Keratinocyte (primary cell): ENCODE measurements at regions not wholly inside any gene's neighbourhood (a gene's known extent, or its start where the extent isn't known, plus 50 kb on each side); places are given as distances from the start of the nearest gene placed in this dataset.

ENCODE experiments used
- DNase-seq: peaks from one replicate; pipeline ENCODE4 v3.0.0-alpha.2; 2011; ENCODE audit warnings: low read depth, missing footprints, low spot score
- FAIRE-seq: peaks from 2 replicates; lab custom pipeline; 2011; peaks lifted over from hg19 to GRCh38; lab: Jason Lieb, UNC
- H2AFZ ChIP-seq: 2 replicates; pipeline ENCODE4 v1.6.0; 2012; ENCODE audit warnings: low read length, control low read depth, inconsistent platforms; ENCODE audit not compliant: control insufficient read depth
- H3K27ac ChIP-seq: 2 replicates; pipeline ENCODE4 v1.5.1; 2011; ENCODE audit warnings: low read length; ENCODE audit not compliant: control insufficient read depth, insufficient read depth
- H3K27me3 ChIP-seq: 3 replicates; pipeline ENCODE4 v1.6.0; 2011; ENCODE audit warnings: low read length; ENCODE audit not compliant: control insufficient read depth, insufficient read depth; ENCODE audit errors: extremely low read depth
- H3K36me3 ChIP-seq, 2 experiments: 2 replicates in 1 of 2; 3 replicates in 1 of 2; pipeline ENCODE4 v1.5.1; 2011; ENCODE audit warnings: low read length in 2 of 2, mild to moderate bottlenecking in 1 of 2; ENCODE audit not compliant: control insufficient read depth in 2 of 2, insufficient read depth in 2 of 2; ENCODE audit errors: extremely low read depth in 1 of 2
- H3K4me1 ChIP-seq: 3 replicates; pipeline ENCODE4 v1.5.1; 2011; ENCODE audit warnings: low read length; ENCODE audit not compliant: control insufficient read depth, insufficient read depth; ENCODE audit errors: extremely low read depth
- H3K4me2 ChIP-seq: 3 replicates; pipeline ENCODE4 v1.6.0; 2011; ENCODE audit warnings: low read depth, low read length; ENCODE audit not compliant: control insufficient read depth, insufficient read depth; ENCODE audit errors: extremely low read depth
- H3K4me3 ChIP-seq, 3 experiments: fragments of 200-600 bp in 1 of 3; sonication (generic) in 1 of 3; 2 replicates in 2 of 3; 3 replicates in 1 of 3; pipeline ENCODE4 v1.5.1; 2011 to 2016; ENCODE audit warnings: low read length in 3 of 3, mild to moderate bottlenecking in 3 of 3, control low read depth in 2 of 3, inconsistent platforms in 1 of 3, low read depth in 1 of 3, mixed read lengths in 1 of 3, mixed run types in 1 of 3, moderate library complexity in 1 of 3; ENCODE audit not compliant: control insufficient read depth in 2 of 3, insufficient read depth in 2 of 3; ENCODE audit errors: extremely low read depth in 1 of 3
- H3K79me2 ChIP-seq: 2 replicates; pipeline ENCODE4 v1.6.0; 2012; ENCODE audit warnings: low read length; ENCODE audit not compliant: control insufficient read depth, insufficient read depth
- H3K9ac ChIP-seq: 3 replicates; pipeline ENCODE4 v1.6.0; 2011; ENCODE audit warnings: low read length; ENCODE audit not compliant: control insufficient read depth, insufficient read depth; ENCODE audit errors: extremely low read depth
- H3K9me1 ChIP-seq: 3 replicates; pipeline ENCODE4 v1.6.0; 2011; ENCODE audit warnings: low read length; ENCODE audit not compliant: control insufficient read depth, insufficient read depth; ENCODE audit errors: extremely low read depth
- H3K9me3 ChIP-seq: 2 replicates; pipeline ENCODE4 v1.5.1; 2012; ENCODE audit warnings: low read depth, low read length; ENCODE audit not compliant: control insufficient read depth
- H4K20me1 ChIP-seq: 3 replicates; pipeline ENCODE4 v1.6.0; 2011; ENCODE audit warnings: low read length; ENCODE audit not compliant: control insufficient read depth, insufficient read depth; ENCODE audit errors: extremely low read depth
- CTCF ChIP-seq, 3 experiments: IDR thresholded peaks in 1 of 3; conservative IDR thresholded peaks in 1 of 3; optimal IDR thresholded peaks in 1 of 3; 2 replicates in 2 of 3; 3 replicates in 1 of 3; pipeline versions ENCODE3 to v1.5.1; 2011; ENCODE audit warnings: low read length in 3 of 3, mild to moderate bottlenecking in 3 of 3, moderate library complexity in 2 of 3, control low read depth in 1 of 3, inconsistent platforms in 1 of 3; ENCODE audit not compliant: insufficient read depth in 2 of 3; ENCODE audit errors: extremely low read depth in 1 of 3
- EZH2 ChIP-seq: IDR thresholded peaks from one replicate; pipeline ENCODE4 v1.6.1; 2012; ENCODE audit warnings: inconsistent platforms, mild to moderate bottlenecking, low read length, moderate library complexity
- dilution Hi-C: fragments of 300-500 bp; cut with MboI; formaldehyde crosslinking; loops from one replicate; pipeline ENCODE4 v1.7.0; 2020; ENCODE audit warnings: low sequenced_read_pairs; ENCODE audit not compliant: extremely low pct_ligation_motif_present

- no peak for TF ChIP-seq EZH2
- TF ChIP-seq CTCF (optimal IDR thresholded peaks at IDR 0.05 in 1 of 3, IDR thresholded peaks at IDR 0.05 in 1 of 3, conservative IDR thresholded peaks at IDR 0.05 in 1 of 3; ENCODE audit: extremely low read depth in 1 of 3, insufficient read depth in 2 of 3, low read length in 3 of 3): no peak
- Histone ChIP-seq H3K79me2 (no peaks in the 10 kb centered on the region), H3K9me1 (no peaks in the 10 kb centered on the region), H3K27ac (no peak overlapping the region), H3K27me3 (no peaks in the 10 kb centered on the region), H2AFZ (no peak overlapping the region), H3K4me3 (no peak overlapping the region), H3K36me3 (no peaks in the 10 kb centered on the region), H3K4me2 (no peak overlapping the region), H3K4me1 (no peaks in the 10 kb centered on the region), H3K9me3 (no peaks in the 10 kb centered on the region), H3K9ac (no peak overlapping the region), H4K20me1 (no peaks in the 10 kb centered on the region)
- FAIRE-seq (no peak), DNase-seq (no peak)
- dilution Hi-C loops: no loop called here
These were observed 165.2 kb upstream of the CENPW start for GRCh38 chr6:126174697-126175096.

GRCh38 chr6:126175251-126175650 lies 164.7 kb upstream of the CENPW start:
- Histone ChIP-seq H2AFZ (no peak overlapping the region), H3K4me3 (no peak overlapping the region), H3K9me3 (no peaks in the 10 kb centered on the region), H3K36me3 (no peaks in the 10 kb centered on the region), H3K9ac (no peak overlapping the region), H3K9me1 (no peaks in the 10 kb centered on the region), H3K4me2 (no peak overlapping the region), H3K4me1 (peaks cover 2% of the 10 kb centered on the region), H3K27ac (no peak overlapping the region), H3K27me3 (no peaks in the 10 kb centered on the region), H4K20me1 (no peaks in the 10 kb centered on the region), H3K79me2 (no peaks in the 10 kb centered on the region)
- dilution Hi-C loops: no loop called here
- DNase-seq (no peak), FAIRE-seq (no peak)
- no peak for TF ChIP-seq CTCF (optimal IDR thresholded peaks at IDR 0.05 in 1 of 3, IDR thresholded peaks at IDR 0.05 in 1 of 3, conservative IDR thresholded peaks at IDR 0.05 in 1 of 3; ENCODE audit: extremely low read depth in 1 of 3, insufficient read depth in 2 of 3, low read length in 3 of 3)
